Caco-2 (cell line): ENCODE measurements at regions not wholly inside any gene's neighbourhood (a gene's known extent, or its start where the extent isn't known, plus 50 kb on each side); places are given as distances from the start of the nearest gene placed in this dataset.

Experiments
- BruUV-seq: library from RNA; stranded (reverse); fragments of 400-500 nt; replicated peaks from 2 replicates; lab custom pipeline; 2021; lab: Mats Ljungman, UMichigan
- CTCF ChIA-PET: fragments of 300-600 bp; sonication (Branson Sonifier 250); formaldehyde crosslinking; loops from one replicate; lab custom pipeline; 2022; ENCODE audit warnings: antibody characterized with exemption; lab: Charles Lee
- POLR2A ChIA-PET: fragments of 300-600 bp; sonication (Branson Sonifier 250); formaldehyde crosslinking; loops from one replicate; lab custom pipeline; 2022; ENCODE audit warnings: antibody characterized with exemption; lab: Charles Lee
- DNase-seq, 2 experiments: peaks; one replicate each; pipeline versions ENCODE4 v3.0.0 to v3.0.0-alpha.2; 2020 to 2022
- H3K27me3 ChIP-seq: replicated peaks from 2 replicates; pipeline ENCODE4 v1.6.0; 2011; ENCODE audit warnings: low read length; ENCODE audit not compliant: control insufficient read depth, insufficient read depth
- H3K36me3 ChIP-seq: 2 replicates; pipeline ENCODE4 v1.5.1; 2011; ENCODE audit warnings: low read length; ENCODE audit not compliant: control insufficient read depth, insufficient read depth
- H3K4me1 ChIP-seq: fragments of 250-450 bp; sonication (Bioruptor Pico); 2 replicates; pipeline ENCODE4 v1.5.1; 2020; ENCODE audit warnings: mild to moderate bottlenecking
- H3K4me3 ChIP-seq: 2 replicates; pipeline ENCODE4 v1.5.1; 2011; ENCODE audit warnings: low read depth, mild to moderate bottlenecking, control low read depth, low read length
- H3K9me3 ChIP-seq: fragments of 250-450 bp; sonication (Bioruptor Pico); 2 replicates; pipeline ENCODE4 v1.5.1; 2020; ENCODE audit warnings: mild to moderate bottlenecking, moderate library complexity
- H3K27ac Mint-ChIP-seq: one replicate; pipeline ENCODE4 v1.8.0; 2022; ENCODE audit warnings: mixed read lengths; ENCODE audit not compliant: unreplicated experiment
- H3K27me3 Mint-ChIP-seq: one replicate; pipeline ENCODE4 v1.8.0; 2022; ENCODE audit warnings: mixed read lengths; ENCODE audit not compliant: insufficient read depth, unreplicated experiment
- H3K36me3 Mint-ChIP-seq: one replicate; pipeline ENCODE4 v1.8.0; 2022; ENCODE audit warnings: mild to moderate bottlenecking, mixed read lengths; ENCODE audit not compliant: insufficient read depth, unreplicated experiment
- H3K4me1 Mint-ChIP-seq: one replicate; pipeline ENCODE4 v1.8.0; 2022; ENCODE audit warnings: low read depth, mixed read lengths; ENCODE audit not compliant: unreplicated experiment
- H3K4me3 Mint-ChIP-seq: one replicate; pipeline ENCODE4 v1.8.0; 2022; ENCODE audit warnings: mild to moderate bottlenecking, moderate library complexity, mixed read lengths; ENCODE audit not compliant: unreplicated experiment
- H3K9me3 Mint-ChIP-seq: one replicate; pipeline ENCODE4 v1.8.0; 2022; ENCODE audit warnings: mixed read lengths; ENCODE audit not compliant: unreplicated experiment
- CTCF ChIP-seq, 2 experiments: fragments of 200-600 bp in 1 of 2; IDR thresholded peaks; 1 replicate in 1 of 2; 2 replicates in 1 of 2; pipeline versions ENCODE4 v1.5.1 to v1.8.0; 2011 to 2022; ENCODE audit warnings: antibody characterized with exemption in 1 of 2, control low read depth in 1 of 2, inconsistent platforms in 1 of 2, low read depth in 1 of 2, low read length in 1 of 2, mild to moderate bottlenecking in 1 of 2, moderate library complexity in 1 of 2; ENCODE audit not compliant: insufficient read depth in 1 of 2, severe bottlenecking in 1 of 2, unreplicated experiment in 1 of 2
- intact Hi-C: fragments of 100-400 bp; cut with micrococcal nuclease; formaldehyde crosslinking; loops from one replicate; pipeline ENCODE4 v1.10.0; 2022; ENCODE audit not compliant: unreplicated experiment

GRCh38 chr13:76438050-76438449 is 448.2 kb downstream of the KCTD12 start:
- Histone ChIP-seq H3K4me1 (no peaks in the 10 kb centered on the region), H3K9me3 (no peaks in the 10 kb centered on the region), H3K4me3 (no peak overlapping the region), H3K36me3 (no peaks in the 10 kb centered on the region), H3K27me3 (no peaks in the 10 kb centered on the region)
- CTCF ChIA-PET, result no interaction called here
- POLR2A ChIA-PET, result no interaction called here
- H3K36me3 Mint-ChIP-seq, result no peaks in the 10 kb centered on the region
- intact Hi-C loops, result no loop called here
- no peaks in the 10 kb centered on the region for H3K4me1 Mint-ChIP-seq
- H3K27me3 Mint-ChIP-seq, result no peaks in the 10 kb centered on the region
- H3K27ac Mint-ChIP-seq, result no peak overlapping the region
- H3K4me3 Mint-ChIP-seq, result no peak overlapping the region
- BruUV-seq, result no TSS peak
- H3K9me3 Mint-ChIP-seq, result no peaks in the 10 kb centered on the region
- no peak for DNase-seq
- no peak for TF ChIP-seq CTCF (IDR thresholded peaks at IDR 0.05; ENCODE audit: insufficient read depth in 1 of 2, low read depth in 1 of 2, low read length in 1 of 2, severe bottlenecking in 1 of 2, unreplicated experiment in 1 of 2)

- H3K4me1 ChIP-seq, result no peaks in the 10 kb centered on the region
- no peaks in the 10 kb centered on the region for H3K4me1 Mint-ChIP-seq
- no peaks in the 10 kb centered on the region for H3K9me3 ChIP-seq
- no peak for DNase-seq
- no peak overlapping the region for H3K27ac Mint-ChIP-seq
- H3K27me3 Mint-ChIP-seq, result no peaks in the 10 kb centered on the region
- H3K36me3 ChIP-seq, result no peaks in the 10 kb centered on the region
- no peak overlapping the region for H3K4me3 Mint-ChIP-seq
- H3K9me3 Mint-ChIP-seq, result no peaks in the 10 kb centered on the region
- H3K27me3 ChIP-seq, result no peaks in the 10 kb centered on the region
- ChIA-PET CTCF (no interaction called here), POLR2A (no interaction called here)
- intact Hi-C loops, result no loop called here
- no TSS peak for BruUV-seq
- no peak overlapping the region for H3K4me3 ChIP-seq
- no peak for TF ChIP-seq CTCF (IDR thresholded peaks at IDR 0.05; ENCODE audit: insufficient read depth in 1 of 2, low read depth in 1 of 2, low read length in 1 of 2, severe bottlenecking in 1 of 2, unreplicated experiment in 1 of 2)
- no peaks in the 10 kb centered on the region for H3K36me3 Mint-ChIP-seq
Measured at GRCh38 chr13:76425935-76426334, 460.3 kb downstream of the KCTD12 start.

GRCh38 chr13:76421011-76421410 is 465.2 kb downstream of the KCTD12 start:
- Histone ChIP-seq H3K9me3 (no peaks in the 10 kb centered on the region), H3K36me3 (no peaks in the 10 kb centered on the region), H3K4me3 (no peak overlapping the region), H3K4me1 (no peaks in the 10 kb centered on the region), H3K27me3 (no peaks in the 10 kb centered on the region)
- no peak for DNase-seq
- TF ChIP-seq CTCF (IDR thresholded peaks at IDR 0.05; ENCODE audit: insufficient read depth in 1 of 2, low read depth in 1 of 2, low read length in 1 of 2, severe bottlenecking in 1 of 2, unreplicated experiment in 1 of 2), result no peak
- Mint-ChIP-seq H3K9me3 (no peaks in the 10 kb centered on the region), H3K27me3 (no peaks in the 10 kb centered on the region), H3K4me1 (peaks cover 7% of the 10 kb centered on the region), H3K36me3 (no peaks in the 10 kb centered on the region), H3K4me3 (no peak overlapping the region), H3K27ac (no peak overlapping the region)
- CTCF ChIA-PET, result no interaction called here
- POLR2A ChIA-PET, result no interaction called here
- intact Hi-C loops, result no loop called here
- BruUV-seq, result no TSS peak
